H1 (cell line): ENCODE measurements at regions not wholly inside any gene's neighbourhood (a gene's known extent, or its start where the extent isn't known, plus 50 kb on each side); places are given as distances from the start of the nearest gene placed in this dataset.

Experiments
- CTCF ChIA-PET: fragments of 300-600 bp; sonication (Branson Sonifier 250); formaldehyde crosslinking; loops from one replicate; lab custom pipeline; 2021; ENCODE audit not compliant: partially characterized antibody; lab: Charles Lee
- POLR2A ChIA-PET: fragments of 300-600 bp; sonication (Branson Sonifier 250); formaldehyde crosslinking; loops from one replicate; lab custom pipeline; 2021; ENCODE audit warnings: inconsistent platforms; ENCODE audit not compliant: partially characterized antibody; lab: Charles Lee
- DNase-seq, 2 experiments: peaks; one replicate each; pipeline versions ENCODE4 v3.0.0 to v3.0.0-alpha.2; 2010 to 2022; ENCODE audit warnings: low spot score in 2 of 2, low read depth in 1 of 2, mixed read lengths in 1 of 2
- FAIRE-seq: peaks from 2 replicates; lab custom pipeline; 2011; peaks lifted over from hg19 to GRCh38; lab: Jason Lieb, UNC
- H2AFZ ChIP-seq: 2 replicates; pipeline ENCODE4 v1.8.1; 2012; ENCODE audit warnings: low read length, inconsistent platforms
- H2AK5ac ChIP-seq: 2 replicates; pipeline ENCODE4 v1.6.1; 2013; ENCODE audit warnings: low read depth, low read length
- H2BK120ac ChIP-seq: replicated peaks from 2 replicates; pipeline ENCODE3; 2013; ENCODE audit warnings: low read depth, low read length, inconsistent platforms
- H2BK12ac ChIP-seq: 2 replicates; pipeline ENCODE4 v1.6.1; 2013; ENCODE audit warnings: low read depth, low read length
- H2BK15ac ChIP-seq: 2 replicates; pipeline ENCODE4 v1.6.1; 2013; ENCODE audit warnings: low read length
- H2BK20ac ChIP-seq: 2 replicates; pipeline ENCODE4 v1.6.1; 2013; ENCODE audit warnings: low read length
- H2BK5ac ChIP-seq: 2 replicates; pipeline ENCODE4 v1.6.1; 2013; ENCODE audit warnings: low read depth, low read length
- H3K14ac ChIP-seq: 2 replicates; pipeline ENCODE4 v1.6.1; 2013; ENCODE audit warnings: inconsistent platforms; ENCODE audit not compliant: insufficient read length
- H3K18ac ChIP-seq: 2 replicates; pipeline ENCODE4 v1.6.1; 2013; ENCODE audit warnings: low read length; ENCODE audit errors: extremely low read depth
- H3K23ac ChIP-seq: 2 replicates; pipeline ENCODE4 v1.6.1; 2013; ENCODE audit warnings: inconsistent platforms; ENCODE audit not compliant: insufficient read length
- H3K23me2 ChIP-seq: 2 replicates; pipeline ENCODE4 v1.6.1; 2013; ENCODE audit warnings: low read depth, low read length
- H3K27ac ChIP-seq: 2 replicates; pipeline ENCODE4 v1.6.1; 2011; ENCODE audit warnings: low read depth, low read length, inconsistent platforms
- H3K27me3 ChIP-seq, 4 experiments: replicated peaks in 1 of 4; 1 replicate in 1 of 4; 2 replicates in 3 of 4; pipeline versions ENCODE4 v1.6.1 to v1.8.1; 2011 to 2013; ENCODE audit warnings: low read length in 3 of 4, mild to moderate bottlenecking in 3 of 4, inconsistent platforms in 2 of 4, mixed read lengths in 2 of 4, moderate library complexity in 1 of 4; ENCODE audit not compliant: control insufficient read depth in 3 of 4, insufficient read depth in 3 of 4; ENCODE audit errors: extremely low read depth in 1 of 4
- H3K36me3 ChIP-seq, 4 experiments: 2 replicates each; pipeline versions ENCODE4 v1.6.1 to v1.8.1; 2011 to 2013; ENCODE audit warnings: mild to moderate bottlenecking in 4 of 4, low read length in 3 of 4, moderate library complexity in 2 of 4, control low read depth in 1 of 4, inconsistent platforms in 1 of 4; ENCODE audit not compliant: insufficient read depth in 4 of 4, control insufficient read depth in 2 of 4
- H3K4ac ChIP-seq: replicated peaks from 2 replicates; pipeline ENCODE3; 2013; ENCODE audit warnings: low read length, low read depth, mixed read lengths, inconsistent platforms; ENCODE audit not compliant: insufficient read length
- H3K4me1 ChIP-seq, 4 experiments: replicated peaks in 1 of 4; 1 replicate in 1 of 4; 2 replicates in 3 of 4; pipeline versions ENCODE4 v1.6.1 to v1.8.1; 2011 to 2013; ENCODE audit warnings: low read length in 3 of 4, inconsistent platforms in 2 of 4, mixed read lengths in 1 of 4; ENCODE audit not compliant: insufficient read depth in 4 of 4, control insufficient read depth in 3 of 4
- H3K4me2 ChIP-seq, 2 experiments: 2 replicates each; pipeline versions ENCODE4 v1.6.1 to v1.8.1; 2011 to 2013; ENCODE audit warnings: low read depth in 2 of 2, low read length in 2 of 2, control low read depth in 1 of 2, inconsistent platforms in 1 of 2, mild to moderate bottlenecking in 1 of 2; ENCODE audit not compliant: insufficient read depth in 1 of 2
- H3K4me3 ChIP-seq, 4 experiments: fragments of 200-600, 300-600 bp in 1 of 4; sonication (generic), shearing (Covaris generic), sonication (Bioruptor Twin) in 1 of 4; 2 replicates each; pipeline versions ENCODE4 v1.5.1 to v1.8.1; 2011 to 2016; ENCODE audit warnings: low read length in 4 of 4, low read depth in 3 of 4, control low read depth in 2 of 4, inconsistent platforms in 2 of 4, mild to moderate bottlenecking in 2 of 4, mixed read lengths in 1 of 4, moderate library complexity in 1 of 4; ENCODE audit not compliant: insufficient read depth in 2 of 4; ENCODE audit errors: extremely low read depth in 1 of 4
- H3K56ac ChIP-seq: replicated peaks from 2 replicates; pipeline ENCODE3; 2013; ENCODE audit warnings: low read depth, mild to moderate bottlenecking, mixed read lengths, low read length, inconsistent platforms; ENCODE audit not compliant: insufficient read length
- H3K79me1 ChIP-seq: 2 replicates; pipeline ENCODE4 v1.6.1; 2013; ENCODE audit warnings: low read depth, low read length, control low read depth
- H3K79me2 ChIP-seq, 2 experiments: 2 replicates each; pipeline versions ENCODE4 v1.6.1 to v1.8.1; 2012 to 2013; ENCODE audit warnings: low read length in 2 of 2, mild to moderate bottlenecking in 2 of 2, inconsistent platforms in 1 of 2; ENCODE audit not compliant: insufficient read depth in 2 of 2, control insufficient read depth in 1 of 2
- H3K9ac ChIP-seq, 4 experiments: replicated peaks in 1 of 4; 1 replicate in 1 of 4; 2 replicates in 3 of 4; pipeline versions ENCODE4 v1.6.1 to v1.8.1; 2011 to 2013; ENCODE audit warnings: low read depth in 3 of 4, low read length in 3 of 4, control low read depth in 2 of 4, mild to moderate bottlenecking in 2 of 4, moderate library complexity in 2 of 4, inconsistent platforms in 1 of 4; ENCODE audit errors: extremely low read depth in 1 of 4
- H3K9me3 ChIP-seq, 2 experiments: 2 replicates each; pipeline versions ENCODE4 v1.6.1 to v1.8.1; 2012 to 2013; ENCODE audit warnings: mild to moderate bottlenecking in 2 of 2, moderate library complexity in 2 of 2, control low read depth in 1 of 2, inconsistent platforms in 1 of 2, low read depth in 1 of 2, low read length in 1 of 2, mixed read lengths in 1 of 2; ENCODE audit not compliant: insufficient read depth in 2 of 2
- H4K20me1 ChIP-seq, 2 experiments: replicated peaks in 1 of 2; 2 replicates each; pipeline versions ENCODE3 to v1.8.1; 2011 to 2013; ENCODE audit warnings: inconsistent platforms in 2 of 2, low read length in 2 of 2, mild to moderate bottlenecking in 1 of 2; ENCODE audit not compliant: insufficient read depth in 2 of 2, control insufficient read depth in 1 of 2
- H4K5ac ChIP-seq: 2 replicates; pipeline ENCODE4 v1.6.1; 2013; ENCODE audit warnings: low read length, low read depth, mixed read lengths, inconsistent platforms; ENCODE audit not compliant: insufficient read length
- H4K8ac ChIP-seq: 2 replicates; pipeline ENCODE4 v1.8.0; 2013; ENCODE audit warnings: mild to moderate bottlenecking, moderate library complexity, low read length, inconsistent platforms; ENCODE audit not compliant: insufficient read depth; ENCODE audit errors: extremely low read depth
- H4K91ac ChIP-seq: replicated peaks from 2 replicates; pipeline ENCODE3; 2013; ENCODE audit warnings: low read length, mixed read lengths, inconsistent platforms; ENCODE audit not compliant: insufficient read length
- CBX5 ChIP-seq: fragments of 300-800, 300-1000 bp; sonication (generic); IDR thresholded peaks from 2 replicates; pipeline ENCODE4 v1.7.1; 2016; ENCODE audit warnings: antibody characterized with exemption, low read length, low read depth
- EZH2 ChIP-seq: fragments of 200-600 bp; sonication (generic); IDR thresholded peaks from 2 replicates; pipeline ENCODE4 v1.7.1; 2012; ENCODE audit warnings: low read depth, mild to moderate bottlenecking, moderate library complexity, low read length, inconsistent platforms; ENCODE audit not compliant: severe bottlenecking
- NRF1 ChIP-seq: IDR thresholded peaks from 2 replicates; pipeline ENCODE4 v1.6.1; 2011; ENCODE audit warnings: mild to moderate bottlenecking, low read depth, low read length, improper control_type of control experiment
- POLR2AphosphoS5 ChIP-seq: IDR thresholded peaks from 2 replicates; pipeline ENCODE4 v1.6.1; 2011; ENCODE audit warnings: low read depth, low read length
- TAF7 ChIP-seq: optimal IDR thresholded peaks from 2 replicates; pipeline ENCODE3; 2011; ENCODE audit warnings: low read depth, mild to moderate bottlenecking, inconsistent platforms, low read length, moderate library complexity, borderline replicate concordance
- WGBS, 2 experiments: shearing (Covaris generic) in 1 of 2; methylation state at CpG; one replicate each; pipeline versions ENCODE4 v1.1.6 to v1.1.7; 2013 to 2015; ENCODE audit warnings: low lambda C conversion rate in 2 of 2, mixed read lengths in 2 of 2, inconsistent platforms in 1 of 2, low coverage in 1 of 2, missing lambda C conversion rate in 1 of 2; ENCODE audit not compliant: insufficient replicate concordance in 2 of 2, insufficient coverage in 1 of 2, insufficient read length in 1 of 2; ENCODE audit errors: extremely low coverage in 1 of 2, missing lambda C conversion rate in 1 of 2; 5-methylcytosine and 5-hydroxymethylcytosine counted together

DNA sequence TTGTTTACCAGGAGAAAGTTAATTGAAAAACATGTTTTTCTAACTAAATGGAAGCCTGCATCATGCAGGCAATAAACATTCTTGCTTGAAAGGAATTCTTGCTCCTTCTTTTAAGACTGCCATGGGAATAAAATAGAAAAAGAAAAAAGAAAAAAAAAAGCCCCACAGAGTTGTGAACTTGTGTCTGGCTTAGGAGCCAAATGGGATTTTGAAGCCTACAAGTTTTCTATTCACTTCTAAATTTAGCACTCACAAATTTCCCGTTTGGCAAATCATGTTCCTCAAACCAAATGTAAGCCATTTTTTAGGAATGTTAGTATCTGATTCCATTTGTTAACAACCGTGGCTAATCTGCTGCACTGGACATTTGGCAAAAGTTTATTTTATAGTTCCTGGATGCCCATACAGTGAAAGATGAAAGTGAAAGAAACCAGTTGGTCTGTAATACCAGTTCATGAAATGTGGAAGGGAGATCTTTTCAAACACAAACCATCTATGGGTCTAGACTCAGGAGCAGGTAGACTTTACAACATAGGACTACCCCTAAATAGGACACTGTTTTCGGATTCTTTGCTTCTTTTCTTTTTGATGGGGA is 133.8 kb upstream of the GMNC start:
- no peak overlapping the region for H2BK15ac ChIP-seq
- H3K4me1 ChIP-seq = no peaks in the 10 kb centered on the region
- no peak overlapping the region for H3K14ac ChIP-seq
- no peak overlapping the region for H2BK120ac ChIP-seq
- H3K79me1 ChIP-seq = no peaks in the 10 kb centered on the region
- no peak overlapping the region for H2AFZ ChIP-seq
- no peak overlapping the region for H3K4me2 ChIP-seq
- no peak overlapping the region for H2AK5ac ChIP-seq
- H4K5ac ChIP-seq = no peak overlapping the region
- DNase-seq (no peak), FAIRE-seq (no peak)
- no peak overlapping the region for H2BK12ac ChIP-seq
- H3K9me3 ChIP-seq = no peaks in the 10 kb centered on the region
- H3K18ac ChIP-seq = no peak overlapping the region
- H3K27me3 ChIP-seq = no peaks in the 10 kb centered on the region
- no peak overlapping the region for H3K27ac ChIP-seq
- CTCF ChIA-PET = no interaction called here
- no peaks in the 10 kb centered on the region for H3K23me2 ChIP-seq
- H3K4me3 ChIP-seq = no peak overlapping the region
- H2BK20ac ChIP-seq = no peak overlapping the region
- no peak overlapping the region for H2BK5ac ChIP-seq
- no peaks in the 10 kb centered on the region for H4K20me1 ChIP-seq
- no peak overlapping the region for H4K91ac ChIP-seq
- no peak overlapping the region for H3K4ac ChIP-seq
- TF ChIP-seq TAF7 (no peak), EZH2 (no peak), POLR2AphosphoS5 (no peak), NRF1 (no peak), CBX5 (no peak)
- POLR2A ChIA-PET = no interaction called here
- H3K36me3 ChIP-seq = no peaks in the 10 kb centered on the region
- H4K8ac ChIP-seq = no peak overlapping the region
- H3K79me2 ChIP-seq = no peaks in the 10 kb centered on the region
- no peak overlapping the region for H3K23ac ChIP-seq
- 86% methylated on average over 3 of the region's 3 CpGs; no CpG with 5 or more reads in 1 of the 2 experiments for WGBS, 2 experiments
- H3K56ac ChIP-seq = no peak overlapping the region
- H3K9ac ChIP-seq = no peak overlapping the region
